Liver (tissue), 8 donors: ENCODE measurements at regions not wholly inside any gene's neighbourhood (a gene's known extent, or its start where the extent isn't known, plus 50 kb on each side); places are given as distances from the start of the nearest gene placed in this dataset.

Experiments used
- DNase-seq: peaks from one replicate; pipeline ENCODE4 v3.0.0-alpha.2; 2017; ENCODE audit warnings: low spot score
- H3K27ac ChIP-seq, 2 donors: one replicate each; pipeline ENCODE4 v1.7.0; 2013; ENCODE audit warnings: inconsistent platforms in 2 of 2, low read length in 2 of 2, control low read depth in 1 of 2, low read depth in 1 of 2, mild to moderate bottlenecking in 1 of 2
- H3K27me3 ChIP-seq, 4 donors: one replicate each; pipeline versions ENCODE4 v1.6.1 to v1.7.0; 2013; ENCODE audit warnings: low read length in 3 of 4, inconsistent platforms in 1 of 4, mild to moderate bottlenecking in 1 of 4, moderate library complexity in 1 of 4; ENCODE audit not compliant: control insufficient read depth in 4 of 4, insufficient read depth in 4 of 4
- H3K36me3 ChIP-seq, 4 donors: one replicate each; pipeline versions ENCODE4 v1.6.1 to v1.7.0; 2013; ENCODE audit warnings: low read length in 3 of 4, mild to moderate bottlenecking in 3 of 4, low read depth in 1 of 4, moderate library complexity in 1 of 4; ENCODE audit not compliant: control insufficient read depth in 4 of 4, insufficient read depth in 3 of 4
- H3K4me1 ChIP-seq, 4 donors: one replicate each; pipeline versions ENCODE4 v1.6.1 to v1.7.0; 2013; ENCODE audit warnings: low read length in 3 of 4, mild to moderate bottlenecking in 3 of 4, moderate library complexity in 1 of 4; ENCODE audit not compliant: control insufficient read depth in 4 of 4, insufficient read depth in 4 of 4
- H3K4me3 ChIP-seq, 3 donors: one replicate each; pipeline versions ENCODE4 v1.6.1 to v1.7.0; 2013; ENCODE audit warnings: low read length in 3 of 3, control low read depth in 1 of 3, low read depth in 1 of 3, mild to moderate bottlenecking in 1 of 3
- H3K9ac ChIP-seq, 2 donors: one replicate each; pipeline ENCODE4 v1.7.0; 2013; ENCODE audit warnings: low read length in 2 of 2, mild to moderate bottlenecking in 2 of 2, moderate library complexity in 2 of 2, control low read depth in 1 of 2, low read depth in 1 of 2
- H3K9me3 ChIP-seq, 4 donors: one replicate each; pipeline versions ENCODE4 v1.6.1 to v1.7.0; 2013; ENCODE audit warnings: low read length in 3 of 4; ENCODE audit not compliant: control insufficient read depth in 4 of 4
- EGR1 ChIP-seq, 2 donors: IDR thresholded peaks; 2 replicates each; pipeline ENCODE4 v1.6.1; 2016 to 2018; ENCODE audit warnings: antibody characterized with exemption in 2 of 2, low read depth in 2 of 2
- FOXA1 ChIP-seq: IDR thresholded peaks from 2 replicates; pipeline ENCODE4 v1.6.1; 2016; ENCODE audit warnings: antibody characterized with exemption
- FOXA2 ChIP-seq: IDR thresholded peaks from 2 replicates; pipeline ENCODE4 v1.6.1; 2016; ENCODE audit warnings: antibody characterized with exemption
- GABPA ChIP-seq, 2 donors: IDR thresholded peaks in 1 of 2; conservative IDR thresholded peaks in 1 of 2; 2 replicates each; pipeline ENCODE4 v1.6.1; 2016; ENCODE audit warnings: antibody characterized with exemption in 2 of 2, mild to moderate bottlenecking in 1 of 2, moderate library complexity in 1 of 2
- HNF4A ChIP-seq, 2 donors: conservative IDR thresholded peaks; 2 replicates each; pipeline ENCODE4 v1.6.1; 2016; ENCODE audit warnings: antibody characterized with exemption in 2 of 2, mild to moderate bottlenecking in 2 of 2
- HNF4G ChIP-seq: IDR thresholded peaks from 2 replicates; pipeline ENCODE4 v1.6.1; 2016; ENCODE audit warnings: antibody characterized with exemption
- JUND ChIP-seq, 2 donors: IDR thresholded peaks; 2 replicates each; pipeline ENCODE4 v1.6.1; 2016; ENCODE audit warnings: antibody characterized with exemption in 2 of 2
- NR2F2 ChIP-seq: IDR thresholded peaks from 2 replicates; pipeline ENCODE4 v1.6.1; 2016; ENCODE audit warnings: antibody characterized with exemption
- RAD21 ChIP-seq, 2 donors: IDR thresholded peaks; 2 replicates each; pipeline ENCODE4 v1.6.1; 2016; ENCODE audit warnings: antibody characterized with exemption in 2 of 2, mild to moderate bottlenecking in 2 of 2
- RXRA ChIP-seq, 2 donors: IDR thresholded peaks; 2 replicates each; pipeline ENCODE4 v1.6.1; 2017 to 2018; ENCODE audit warnings: antibody characterized with exemption in 2 of 2, mild to moderate bottlenecking in 1 of 2
- SP1 ChIP-seq: IDR thresholded peaks from 2 replicates; pipeline ENCODE4 v1.6.1; 2018; ENCODE audit warnings: antibody characterized with exemption, mild to moderate bottlenecking
- TAF1 ChIP-seq: conservative IDR thresholded peaks from 2 replicates; pipeline ENCODE4 v1.6.1; 2016; ENCODE audit warnings: antibody characterized with exemption, mild to moderate bottlenecking
- YY1 ChIP-seq: IDR thresholded peaks from 2 replicates; pipeline ENCODE4 v1.6.1; 2016; ENCODE audit warnings: antibody characterized with exemption, mild to moderate bottlenecking
- WGBS: extraction: QIAGEN DNeasy Blood & Tissue Kit; methylation state at CpG from one replicate; pipeline ENCODE4 v1.1.7; 2013; 5-methylcytosine and 5-hydroxymethylcytosine counted together
- TF ChIP-seq, protein P1 (sequence below): IDR thresholded peaks from 2 replicates; pipeline ENCODE4 v1.6.1; 2016; ENCODE audit warnings: antibody characterized with exemption
- TF ChIP-seq, protein P2 (sequence below): IDR thresholded peaks from 2 replicates; pipeline ENCODE4 v1.6.1; 2016; ENCODE audit warnings: antibody characterized with exemption
- TF ChIP-seq, protein P3 (sequence below): IDR thresholded peaks from 2 replicates; pipeline ENCODE4 v1.6.1; 2016; ENCODE audit warnings: antibody characterized with exemption, mild to moderate bottlenecking
- TF ChIP-seq, protein P4 (sequence below): IDR thresholded peaks from 2 replicates; pipeline ENCODE4 v1.6.1; 2016; ENCODE audit warnings: antibody characterized with exemption
- TF ChIP-seq, protein P5 (sequence below): fragments of 150-350 bp; IDR thresholded peaks from 2 replicates; pipeline ENCODE4 v1.5.1; 2017; ENCODE audit warnings: improper control_type of control experiment, low read depth, low read length; ENCODE audit not compliant: missing input control
- donor health status: healthy.
- donor health status: healthy.
- donor health status: healthy.
- donor health status: healthy.
- donor health status: healthy.

DNA sequence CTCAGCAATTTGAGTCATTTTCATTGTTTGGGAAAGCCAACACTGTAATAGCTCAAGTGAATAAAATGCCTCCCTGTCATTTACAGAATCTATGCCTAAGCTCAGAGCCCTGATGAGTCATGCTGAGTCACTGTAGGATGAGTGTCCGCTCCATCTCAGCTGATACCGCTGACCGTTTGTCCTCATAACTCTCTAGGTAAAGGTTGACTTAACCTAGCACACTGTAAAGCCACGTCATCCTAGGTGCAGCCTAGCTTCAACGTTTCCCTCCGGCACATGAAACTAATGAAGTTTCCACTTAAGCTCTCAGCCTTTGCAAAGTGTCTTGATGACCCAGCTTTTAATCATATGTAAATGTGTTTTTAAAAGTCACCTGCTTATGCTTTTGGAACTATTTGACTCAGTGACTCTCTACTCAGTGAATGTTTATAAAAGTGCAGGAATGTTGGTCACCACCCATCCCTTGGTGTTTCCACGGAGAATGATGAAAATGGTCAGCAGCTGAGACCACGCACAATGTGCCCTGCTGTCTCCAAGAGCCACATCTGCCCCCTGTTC, 154.0 kb downstream of the PMAIP1 start:
- no peak overlapping the region for H3K4me3 ChIP-seq
- TF ChIP-seq JUND (IDR thresholded peaks at IDR 0.05) (no peak), SP1 (no peak), FOXA1 (no peak), RXRA (IDR thresholded peaks at IDR 0.05) (no peak), TAF1 (no peak)
- TF ChIP-seq, protein P1, sequence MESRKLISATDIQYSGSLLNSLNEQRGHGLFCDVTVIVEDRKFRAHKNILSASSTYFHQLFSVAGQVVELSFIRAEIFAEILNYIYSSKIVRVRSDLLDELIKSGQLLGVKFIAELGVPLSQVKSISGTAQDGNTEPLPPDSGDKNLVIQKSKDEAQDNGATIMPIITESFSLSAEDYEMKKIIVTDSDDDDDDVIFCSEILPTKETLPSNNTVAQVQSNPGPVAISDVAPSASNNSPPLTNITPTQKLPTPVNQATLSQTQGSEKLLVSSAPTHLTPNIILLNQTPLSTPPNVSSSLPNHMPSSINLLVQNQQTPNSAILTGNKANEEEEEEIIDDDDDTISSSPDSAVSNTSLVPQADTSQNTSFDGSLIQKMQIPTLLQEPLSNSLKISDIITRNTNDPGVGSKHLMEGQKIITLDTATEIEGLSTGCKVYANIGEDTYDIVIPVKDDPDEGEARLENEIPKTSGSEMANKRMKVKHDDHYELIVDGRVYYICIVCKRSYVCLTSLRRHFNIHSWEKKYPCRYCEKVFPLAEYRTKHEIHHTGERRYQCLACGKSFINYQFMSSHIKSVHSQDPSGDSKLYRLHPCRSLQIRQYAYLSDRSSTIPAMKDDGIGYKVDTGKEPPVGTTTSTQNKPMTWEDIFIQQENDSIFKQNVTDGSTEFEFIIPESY: no peak
- TF ChIP-seq, protein P2, sequence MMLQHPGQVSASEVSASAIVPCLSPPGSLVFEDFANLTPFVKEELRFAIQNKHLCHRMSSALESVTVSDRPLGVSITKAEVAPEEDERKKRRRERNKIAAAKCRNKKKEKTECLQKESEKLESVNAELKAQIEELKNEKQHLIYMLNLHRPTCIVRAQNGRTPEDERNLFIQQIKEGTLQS: no peak
- H3K9ac ChIP-seq: no peak overlapping the region
- H3K27ac ChIP-seq: no peak overlapping the region
- H3K36me3 ChIP-seq: no peaks in the 10 kb centered on the region
- no peaks in the 10 kb centered on the region for H3K9me3 ChIP-seq
- DNase-seq: no peak
- 66% methylated on average over 8 of the region's 8 CpGs for WGBS
- no peaks in the 10 kb centered on the region for H3K4me1 ChIP-seq
- H3K27me3 ChIP-seq: no peaks in the 10 kb centered on the region

DNA sequence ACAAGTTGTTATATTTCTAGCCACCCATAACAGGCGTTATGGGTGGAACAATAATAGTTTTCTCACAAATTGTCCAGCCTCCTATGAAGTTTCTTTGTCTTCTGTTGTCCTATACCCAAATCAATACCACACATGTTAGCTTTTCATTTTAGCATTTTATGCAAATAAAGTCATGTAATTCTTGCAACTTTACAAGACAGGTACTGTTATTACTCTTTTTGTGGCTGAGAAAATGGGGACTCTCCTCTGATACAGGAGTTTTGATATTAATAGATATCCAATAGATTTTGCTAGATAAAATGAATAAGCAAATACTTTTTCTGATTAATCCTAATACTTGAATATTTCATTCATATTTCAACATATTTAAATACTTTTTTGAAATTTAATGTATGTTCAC, 151.0 kb downstream of the PMAIP1 start:
- no peak overlapping the region for H3K27ac ChIP-seq
- no peaks in the 10 kb centered on the region for H3K36me3 ChIP-seq
- no peak for DNase-seq
- TF ChIP-seq SP1: no peak
- no peak for TF ChIP-seq JUND (IDR thresholded peaks at IDR 0.05)
- TF ChIP-seq, protein P2: no peak
- TF ChIP-seq, protein P3, sequence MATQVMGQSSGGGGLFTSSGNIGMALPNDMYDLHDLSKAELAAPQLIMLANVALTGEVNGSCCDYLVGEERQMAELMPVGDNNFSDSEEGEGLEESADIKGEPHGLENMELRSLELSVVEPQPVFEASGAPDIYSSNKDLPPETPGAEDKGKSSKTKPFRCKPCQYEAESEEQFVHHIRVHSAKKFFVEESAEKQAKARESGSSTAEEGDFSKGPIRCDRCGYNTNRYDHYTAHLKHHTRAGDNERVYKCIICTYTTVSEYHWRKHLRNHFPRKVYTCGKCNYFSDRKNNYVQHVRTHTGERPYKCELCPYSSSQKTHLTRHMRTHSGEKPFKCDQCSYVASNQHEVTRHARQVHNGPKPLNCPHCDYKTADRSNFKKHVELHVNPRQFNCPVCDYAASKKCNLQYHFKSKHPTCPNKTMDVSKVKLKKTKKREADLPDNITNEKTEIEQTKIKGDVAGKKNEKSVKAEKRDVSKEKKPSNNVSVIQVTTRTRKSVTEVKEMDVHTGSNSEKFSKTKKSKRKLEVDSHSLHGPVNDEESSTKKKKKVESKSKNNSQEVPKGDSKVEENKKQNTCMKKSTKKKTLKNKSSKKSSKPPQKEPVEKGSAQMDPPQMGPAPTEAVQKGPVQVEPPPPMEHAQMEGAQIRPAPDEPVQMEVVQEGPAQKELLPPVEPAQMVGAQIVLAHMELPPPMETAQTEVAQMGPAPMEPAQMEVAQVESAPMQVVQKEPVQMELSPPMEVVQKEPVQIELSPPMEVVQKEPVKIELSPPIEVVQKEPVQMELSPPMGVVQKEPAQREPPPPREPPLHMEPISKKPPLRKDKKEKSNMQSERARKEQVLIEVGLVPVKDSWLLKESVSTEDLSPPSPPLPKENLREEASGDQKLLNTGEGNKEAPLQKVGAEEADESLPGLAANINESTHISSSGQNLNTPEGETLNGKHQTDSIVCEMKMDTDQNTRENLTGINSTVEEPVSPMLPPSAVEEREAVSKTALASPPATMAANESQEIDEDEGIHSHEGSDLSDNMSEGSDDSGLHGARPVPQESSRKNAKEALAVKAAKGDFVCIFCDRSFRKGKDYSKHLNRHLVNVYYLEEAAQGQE: no peak
- no peak for TF ChIP-seq HNF4G
- no peak for TF ChIP-seq FOXA2
- TF ChIP-seq, protein P1: no peak
- TF ChIP-seq, protein P4, sequence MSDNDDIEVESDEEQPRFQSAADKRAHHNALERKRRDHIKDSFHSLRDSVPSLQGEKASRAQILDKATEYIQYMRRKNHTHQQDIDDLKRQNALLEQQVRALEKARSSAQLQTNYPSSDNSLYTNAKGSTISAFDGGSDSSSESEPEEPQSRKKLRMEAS: no peak
- TF ChIP-seq EGR1 (IDR thresholded peaks at IDR 0.05; ENCODE audit: low read depth in 2 of 2): no peak
- no peak for TF ChIP-seq RXRA (IDR thresholded peaks at IDR 0.05)
- TF ChIP-seq TAF1: no peak
- no peak for TF ChIP-seq YY1
- TF ChIP-seq GABPA (IDR thresholded peaks at IDR 0.05 in 1 of 2, conservative IDR thresholded peaks at IDR 0.05 in 1 of 2): no peak
- TF ChIP-seq, protein P5, sequence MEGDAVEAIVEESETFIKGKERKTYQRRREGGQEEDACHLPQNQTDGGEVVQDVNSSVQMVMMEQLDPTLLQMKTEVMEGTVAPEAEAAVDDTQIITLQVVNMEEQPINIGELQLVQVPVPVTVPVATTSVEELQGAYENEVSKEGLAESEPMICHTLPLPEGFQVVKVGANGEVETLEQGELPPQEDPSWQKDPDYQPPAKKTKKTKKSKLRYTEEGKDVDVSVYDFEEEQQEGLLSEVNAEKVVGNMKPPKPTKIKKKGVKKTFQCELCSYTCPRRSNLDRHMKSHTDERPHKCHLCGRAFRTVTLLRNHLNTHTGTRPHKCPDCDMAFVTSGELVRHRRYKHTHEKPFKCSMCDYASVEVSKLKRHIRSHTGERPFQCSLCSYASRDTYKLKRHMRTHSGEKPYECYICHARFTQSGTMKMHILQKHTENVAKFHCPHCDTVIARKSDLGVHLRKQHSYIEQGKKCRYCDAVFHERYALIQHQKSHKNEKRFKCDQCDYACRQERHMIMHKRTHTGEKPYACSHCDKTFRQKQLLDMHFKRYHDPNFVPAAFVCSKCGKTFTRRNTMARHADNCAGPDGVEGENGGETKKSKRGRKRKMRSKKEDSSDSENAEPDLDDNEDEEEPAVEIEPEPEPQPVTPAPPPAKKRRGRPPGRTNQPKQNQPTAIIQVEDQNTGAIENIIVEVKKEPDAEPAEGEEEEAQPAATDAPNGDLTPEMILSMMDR: no peak
- TF ChIP-seq NR2F2: no peak
- no peak for TF ChIP-seq FOXA1
- no peak for TF ChIP-seq RAD21 (IDR thresholded peaks at IDR 0.05)
- no peak for TF ChIP-seq HNF4A (conservative IDR thresholded peaks at IDR 0.05)
- H3K4me1 ChIP-seq: no peaks in the 10 kb centered on the region
- H3K9ac ChIP-seq: no peak overlapping the region
- H3K4me3 ChIP-seq: no peak overlapping the region
- 61% methylated on average over 1 of the region's 1 CpG for WGBS
- no peaks in the 10 kb centered on the region for H3K9me3 ChIP-seq
- no peaks in the 10 kb centered on the region for H3K27me3 ChIP-seq
